ENCODE measurements at regions not wholly inside any gene's neighbourhood (a gene's known extent, or its start where the extent isn't known, plus 50 kb on each side); places are given as distances from the start of the nearest gene placed in this dataset.
A peak's percentile ranks its signal among the peaks of the same experiment; 100 is the strongest.
"Not testable (repeated sequence)": the region's sequence is repeated elsewhere in the genome, so short reads cannot be mapped to it uniquely, and the experiment has no call there.

- peak; percentile 45 for TF ChIP-seq CTCF (IDR thresholded peaks at IDR 0.05; ENCODE audit: insufficient read depth, low read length)
- not testable (repeated sequence) for TF ChIP-seq POLR2AphosphoS5 (IDR thresholded peaks at IDR 0.05; ENCODE audit: low read depth); GABPA (IDR thresholded peaks at IDR 0.05; ENCODE audit: low read depth); SPI1 (IDR thresholded peaks at IDR 0.05; ENCODE audit: borderline replicate concordance, low read depth)
- TF ChIP-seq, protein P1, sequence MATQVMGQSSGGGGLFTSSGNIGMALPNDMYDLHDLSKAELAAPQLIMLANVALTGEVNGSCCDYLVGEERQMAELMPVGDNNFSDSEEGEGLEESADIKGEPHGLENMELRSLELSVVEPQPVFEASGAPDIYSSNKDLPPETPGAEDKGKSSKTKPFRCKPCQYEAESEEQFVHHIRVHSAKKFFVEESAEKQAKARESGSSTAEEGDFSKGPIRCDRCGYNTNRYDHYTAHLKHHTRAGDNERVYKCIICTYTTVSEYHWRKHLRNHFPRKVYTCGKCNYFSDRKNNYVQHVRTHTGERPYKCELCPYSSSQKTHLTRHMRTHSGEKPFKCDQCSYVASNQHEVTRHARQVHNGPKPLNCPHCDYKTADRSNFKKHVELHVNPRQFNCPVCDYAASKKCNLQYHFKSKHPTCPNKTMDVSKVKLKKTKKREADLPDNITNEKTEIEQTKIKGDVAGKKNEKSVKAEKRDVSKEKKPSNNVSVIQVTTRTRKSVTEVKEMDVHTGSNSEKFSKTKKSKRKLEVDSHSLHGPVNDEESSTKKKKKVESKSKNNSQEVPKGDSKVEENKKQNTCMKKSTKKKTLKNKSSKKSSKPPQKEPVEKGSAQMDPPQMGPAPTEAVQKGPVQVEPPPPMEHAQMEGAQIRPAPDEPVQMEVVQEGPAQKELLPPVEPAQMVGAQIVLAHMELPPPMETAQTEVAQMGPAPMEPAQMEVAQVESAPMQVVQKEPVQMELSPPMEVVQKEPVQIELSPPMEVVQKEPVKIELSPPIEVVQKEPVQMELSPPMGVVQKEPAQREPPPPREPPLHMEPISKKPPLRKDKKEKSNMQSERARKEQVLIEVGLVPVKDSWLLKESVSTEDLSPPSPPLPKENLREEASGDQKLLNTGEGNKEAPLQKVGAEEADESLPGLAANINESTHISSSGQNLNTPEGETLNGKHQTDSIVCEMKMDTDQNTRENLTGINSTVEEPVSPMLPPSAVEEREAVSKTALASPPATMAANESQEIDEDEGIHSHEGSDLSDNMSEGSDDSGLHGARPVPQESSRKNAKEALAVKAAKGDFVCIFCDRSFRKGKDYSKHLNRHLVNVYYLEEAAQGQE (IDR thresholded peaks at IDR 0.05; ENCODE audit: insufficient replicate concordance, low read depth), result not testable (repeated sequence)
Measured at GRCh38 chr10:30726783-30727414, 97.3 kb upstream of the LYZL2 start.

Measured in HL-60 (cell line).